DOHH2 (cell line): ENCODE measurements at regions not wholly inside any gene's neighbourhood (a gene's known extent, or its start where the extent isn't known, plus 50 kb on each side); places are given as distances from the start of the nearest gene placed in this dataset.

ENCODE experiments used
- EZH2phosphoT487 ChIP-seq: fragments of 200-600 bp; sonication (generic); IDR thresholded peaks from 2 replicates; pipeline ENCODE4 v1.6.1; 2017; ENCODE audit warnings: borderline replicate concordance, mild to moderate bottlenecking, antibody characterized with exemption, low read length, moderate library complexity, mixed read lengths
- TF ChIP-seq, protein P1 (sequence below): fragments of 200-600 bp; sonication (generic); IDR thresholded peaks from one replicate; pipeline ENCODE4 v1.5.1; 2014; ENCODE audit warnings: antibody characterized with exemption, mild to moderate bottlenecking, low read depth, low read length; ENCODE audit not compliant: poor library complexity, severe bottlenecking

DNA sequence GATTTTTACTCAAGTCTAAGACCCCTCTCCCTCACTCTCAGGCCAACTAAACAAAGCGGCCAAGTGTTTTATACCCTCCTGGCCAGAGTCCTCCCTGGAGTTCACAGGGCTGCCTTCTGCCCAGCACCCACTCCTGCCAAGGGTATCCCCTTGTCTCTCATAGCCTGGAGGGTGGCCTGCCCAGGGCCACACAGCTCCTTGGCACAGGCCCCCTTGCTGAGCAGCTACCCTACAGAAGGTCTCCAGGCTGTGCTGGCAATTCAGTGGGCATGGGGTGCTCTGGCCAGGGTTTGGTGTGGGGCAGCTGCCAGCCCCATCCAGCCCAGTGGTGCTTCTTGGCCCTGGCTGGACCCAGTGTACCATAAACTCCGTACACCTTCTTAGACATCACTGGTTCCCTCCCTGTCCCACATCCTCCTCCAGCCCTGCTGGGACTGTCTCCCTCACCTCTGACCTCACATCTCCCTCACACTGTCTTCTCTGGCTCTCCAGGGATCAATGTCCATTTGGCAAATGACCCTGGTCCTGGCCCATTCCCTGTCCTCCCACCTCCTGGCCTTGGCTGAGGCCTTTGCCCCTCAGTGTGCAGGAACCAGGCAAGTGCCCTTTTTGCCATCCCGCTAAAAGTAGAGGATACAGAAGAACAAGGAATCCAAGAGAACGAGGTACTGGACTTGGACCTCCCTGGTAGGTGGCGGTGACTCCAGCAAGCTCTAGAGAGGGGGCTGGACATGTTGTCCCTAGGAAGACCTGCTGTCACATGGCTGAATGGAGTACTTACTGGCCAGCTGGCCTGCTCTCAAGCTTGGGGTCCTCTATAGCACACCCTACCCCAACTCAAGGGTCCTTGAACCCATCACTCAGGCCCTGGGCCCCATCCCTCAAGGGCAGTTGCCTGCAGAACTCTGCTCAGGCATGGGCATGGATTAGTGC, 50.0 kb upstream of the TRPM1 start:
- TF ChIP-seq, protein P1, sequence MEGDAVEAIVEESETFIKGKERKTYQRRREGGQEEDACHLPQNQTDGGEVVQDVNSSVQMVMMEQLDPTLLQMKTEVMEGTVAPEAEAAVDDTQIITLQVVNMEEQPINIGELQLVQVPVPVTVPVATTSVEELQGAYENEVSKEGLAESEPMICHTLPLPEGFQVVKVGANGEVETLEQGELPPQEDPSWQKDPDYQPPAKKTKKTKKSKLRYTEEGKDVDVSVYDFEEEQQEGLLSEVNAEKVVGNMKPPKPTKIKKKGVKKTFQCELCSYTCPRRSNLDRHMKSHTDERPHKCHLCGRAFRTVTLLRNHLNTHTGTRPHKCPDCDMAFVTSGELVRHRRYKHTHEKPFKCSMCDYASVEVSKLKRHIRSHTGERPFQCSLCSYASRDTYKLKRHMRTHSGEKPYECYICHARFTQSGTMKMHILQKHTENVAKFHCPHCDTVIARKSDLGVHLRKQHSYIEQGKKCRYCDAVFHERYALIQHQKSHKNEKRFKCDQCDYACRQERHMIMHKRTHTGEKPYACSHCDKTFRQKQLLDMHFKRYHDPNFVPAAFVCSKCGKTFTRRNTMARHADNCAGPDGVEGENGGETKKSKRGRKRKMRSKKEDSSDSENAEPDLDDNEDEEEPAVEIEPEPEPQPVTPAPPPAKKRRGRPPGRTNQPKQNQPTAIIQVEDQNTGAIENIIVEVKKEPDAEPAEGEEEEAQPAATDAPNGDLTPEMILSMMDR, result no peak
- no peak for TF ChIP-seq EZH2phosphoT487
